ENCODE measurements at regions not wholly inside any gene's neighbourhood (a gene's known extent, or its start where the extent isn't known, plus 50 kb on each side); places are given as distances from the start of the nearest gene placed in this dataset.

GRCh38 chr4:45776146-45776545 is 347.7 kb downstream of the GABRG1 start:
- DNase-seq: no peak

DNA sequence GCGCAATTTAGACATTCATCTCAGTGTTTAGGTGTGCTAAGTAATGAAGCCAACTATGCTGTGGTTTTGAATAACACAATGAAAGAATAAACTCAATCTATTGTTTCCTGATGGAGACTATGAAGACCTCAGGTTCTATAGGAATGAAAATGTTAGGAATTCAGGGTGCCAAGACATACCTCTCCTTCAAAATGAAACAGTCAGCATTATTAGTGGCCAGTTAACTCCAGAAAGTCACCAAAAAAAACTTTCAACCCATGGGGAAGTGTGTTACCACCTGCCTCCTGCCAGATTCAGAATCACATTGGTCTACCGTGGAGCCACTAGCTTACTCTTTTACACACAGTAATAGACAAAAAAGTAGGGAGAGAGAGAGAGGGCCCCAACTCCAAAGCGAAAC is 352.9 kb downstream of the GABRG1 start:
- DNase-seq: no peak

DNA sequence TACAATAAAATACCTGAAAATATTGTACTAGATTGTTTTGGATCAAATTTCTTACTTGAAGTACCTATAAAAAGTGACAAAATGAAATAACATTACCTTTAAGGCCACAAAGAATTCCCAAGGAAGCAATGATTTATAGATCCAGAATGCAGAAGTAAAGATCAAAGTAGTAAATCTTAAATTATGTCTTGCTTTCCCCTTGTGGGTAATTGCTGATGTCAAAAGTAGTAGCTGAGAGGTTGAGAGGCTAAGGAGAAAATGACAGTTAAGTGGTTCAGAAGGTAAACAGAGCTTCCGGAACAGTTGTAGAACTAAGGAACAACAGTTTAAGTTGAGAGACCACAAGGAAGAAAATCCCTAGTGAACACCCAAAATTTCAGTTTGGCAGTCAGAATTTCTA is 358.3 kb downstream of the GABRG1 start:
- DNase-seq: no peak

GRCh38 chr4:45751877-45752530 is 371.9 kb downstream of the GABRG1 start:
- DNase-seq: no peak

DNA sequence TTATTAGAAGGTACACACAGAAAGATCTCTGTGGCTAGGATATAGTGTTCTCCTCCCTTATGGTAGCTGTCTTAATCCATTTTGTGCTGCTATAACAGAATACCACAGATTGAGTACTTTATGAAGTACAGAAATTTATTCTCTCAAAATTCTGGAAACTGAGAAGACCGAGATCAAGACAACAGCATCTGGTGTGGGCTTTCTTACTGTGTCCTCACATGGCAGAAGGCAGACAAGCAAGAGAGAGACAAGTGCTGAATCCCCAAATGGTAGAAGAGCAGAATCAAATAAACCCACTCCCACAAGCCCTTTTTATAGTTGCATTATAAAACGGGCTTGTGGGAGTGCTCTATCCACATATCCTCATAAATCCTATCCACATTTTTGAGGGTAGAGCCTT is 373.1 kb downstream of the GABRG1 start:
- no peak for DNase-seq

DNA sequence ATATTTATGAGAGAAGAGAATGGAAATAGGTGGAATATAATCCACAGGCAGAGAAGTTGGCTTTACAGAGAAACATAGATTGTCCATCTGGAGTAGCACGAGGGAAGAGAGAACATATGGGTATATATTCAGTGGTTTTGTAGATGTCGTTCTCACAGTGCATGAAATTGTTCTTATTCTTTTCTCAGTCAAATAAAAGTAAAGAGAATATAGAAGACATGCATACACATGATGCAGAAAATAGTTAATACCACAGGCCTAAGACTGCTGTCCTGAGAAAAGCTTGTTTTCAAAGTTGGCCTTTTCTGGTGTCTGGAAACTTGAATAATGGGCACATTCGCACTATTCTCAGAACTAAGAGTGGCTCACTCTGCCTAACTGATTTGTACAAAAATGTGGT is 378.1 kb downstream of the GABRG1 start:
- no peak for DNase-seq

DNA sequence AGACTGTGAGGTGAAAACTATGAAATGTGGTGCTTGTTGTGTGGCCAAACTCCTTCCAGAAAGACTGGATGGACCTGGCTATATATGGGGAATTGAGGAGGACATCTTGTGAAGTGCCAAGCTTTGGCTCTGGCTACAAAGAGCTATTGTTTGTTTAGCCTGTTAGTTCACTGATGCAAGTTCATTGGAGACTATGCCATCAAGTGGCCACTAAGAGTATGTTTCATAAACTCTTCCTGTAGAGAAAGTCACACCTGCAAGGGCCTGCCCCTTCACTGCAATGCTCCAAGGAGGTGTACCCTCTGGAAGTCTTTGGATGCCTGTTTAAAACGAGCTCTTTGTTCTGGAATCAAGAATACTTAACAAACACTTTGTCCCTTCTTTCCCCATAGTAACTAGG is 382.0 kb downstream of the GABRG1 start:
- DNase-seq: no peak

GRCh38 chr4:45732161-45732560 is 391.7 kb downstream of the GABRG1 start:
- DNase-seq: no peak

- no peak for DNase-seq
Observed at GRCh38 chr4:45716093-45716492, 407.8 kb downstream of the GABRG1 start.

GRCh38 chr4:45713996-45714395 is 409.9 kb downstream of the GABRG1 start:
- no peak for DNase-seq

GRCh38 chr4:45701621-45702020 is 422.2 kb downstream of the GABRG1 start:
- no peak for DNase-seq

DNA sequence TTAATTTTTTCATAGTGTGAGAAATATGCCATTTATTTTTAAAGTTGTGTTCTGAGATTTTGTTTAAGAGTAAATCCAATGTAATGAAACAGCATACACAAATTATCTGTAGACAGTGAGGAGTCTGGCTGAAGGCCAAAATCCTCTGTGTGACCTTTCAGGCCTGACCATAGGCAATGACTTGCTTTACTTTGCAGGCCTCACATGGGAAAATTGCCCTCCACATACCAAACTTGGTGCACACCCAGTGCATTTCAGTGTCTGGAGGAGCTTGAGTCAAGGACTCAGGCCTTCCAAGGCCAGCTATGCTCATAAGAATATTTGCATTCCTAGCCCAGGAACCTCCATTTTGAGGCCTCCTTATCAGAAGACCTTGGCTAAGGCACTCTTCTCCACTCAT is 430.1 kb downstream of the GABRG1 start:
- peak; percentile 53 for DNase-seq

DNA sequence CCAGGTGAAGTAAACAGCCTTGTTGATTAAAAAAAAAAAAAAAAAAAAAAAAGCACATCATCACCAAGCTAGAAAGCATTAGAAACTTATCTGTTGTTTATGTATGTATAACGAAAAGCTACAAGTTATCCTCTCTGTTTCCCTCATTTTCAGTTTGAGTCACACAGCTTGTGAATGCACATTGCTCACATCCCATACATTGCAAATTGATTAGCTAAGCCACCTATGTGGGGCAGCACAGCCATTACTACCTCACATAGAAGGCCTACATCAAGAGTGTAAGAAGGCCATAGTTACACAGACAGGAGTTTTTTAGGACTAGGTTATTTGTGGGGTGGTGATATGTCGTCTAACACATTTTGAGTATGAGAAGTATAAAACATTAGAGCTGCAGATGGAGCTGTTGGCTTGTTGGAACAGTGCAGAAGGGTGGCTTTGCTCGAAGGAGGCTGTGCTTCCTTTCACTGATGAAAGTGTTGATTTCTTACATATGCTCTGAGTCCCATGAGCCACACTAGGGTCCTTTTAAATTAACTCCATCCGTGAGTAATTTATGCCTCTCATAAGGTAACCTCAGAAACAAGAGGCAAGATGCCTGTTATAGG is 431.6 kb downstream of the GABRG1 start:
- DNase-seq: no peak

DNA sequence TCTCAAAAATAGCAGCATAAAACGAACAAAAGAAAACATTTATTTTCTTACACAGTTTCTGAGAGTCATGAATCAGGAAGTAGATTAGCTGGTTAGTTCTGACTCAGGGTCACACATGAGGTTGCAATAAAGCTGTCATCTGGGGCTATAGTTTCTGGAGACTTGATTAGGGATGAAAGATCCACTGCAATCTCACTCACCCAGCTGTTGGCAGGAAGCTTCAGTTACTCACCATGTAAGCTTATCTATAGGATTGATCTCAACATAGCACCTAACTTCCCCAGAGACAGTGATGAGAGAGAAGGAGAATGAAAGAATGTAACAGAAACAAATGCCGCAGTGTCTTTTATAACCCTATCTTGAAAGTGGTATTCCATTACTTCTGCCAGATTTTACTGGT is 435.5 kb downstream of the GABRG1 start:
- no peak for DNase-seq

DNA sequence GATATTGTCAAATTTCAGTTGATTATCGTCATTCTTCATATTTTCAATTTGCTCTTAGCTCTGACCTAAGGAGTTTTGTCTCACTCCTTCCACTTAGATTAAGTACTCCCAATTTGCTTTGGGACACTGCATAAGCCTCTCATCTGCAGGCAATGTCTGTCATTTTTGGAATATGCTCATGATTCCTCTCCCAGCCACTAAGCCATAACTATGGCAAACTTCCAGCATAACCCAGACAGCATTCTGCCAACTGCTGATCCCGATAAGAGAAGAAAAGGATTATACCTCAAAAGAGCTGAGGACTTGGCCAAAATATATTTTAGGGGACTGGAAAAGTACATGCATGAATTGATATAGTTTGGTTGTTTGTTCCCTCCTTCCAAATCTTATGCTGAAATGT is 444.4 kb downstream of the GABRG1 start:
- DNase-seq: no peak

DNA sequence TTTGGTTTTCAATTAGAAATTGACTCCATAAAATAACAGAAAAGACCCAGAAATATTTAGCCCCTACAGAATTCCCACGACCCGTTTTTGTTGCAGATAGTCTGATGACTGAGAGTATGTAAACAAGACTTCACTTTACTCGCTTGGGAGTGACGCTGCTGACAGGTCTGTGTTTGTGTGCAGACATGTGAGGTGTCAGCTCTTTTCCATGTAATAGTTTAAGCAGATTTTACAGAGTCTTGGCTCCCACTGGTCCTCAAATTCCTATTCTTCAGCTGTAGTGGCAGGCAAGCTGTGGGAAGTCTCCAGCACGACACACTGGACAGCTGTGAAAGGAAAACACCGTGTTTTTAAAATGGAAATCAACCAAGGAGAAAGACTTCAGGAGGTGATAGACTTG is 455.7 kb downstream of the GABRG1 start:
- DNase-seq: no peak

DNA sequence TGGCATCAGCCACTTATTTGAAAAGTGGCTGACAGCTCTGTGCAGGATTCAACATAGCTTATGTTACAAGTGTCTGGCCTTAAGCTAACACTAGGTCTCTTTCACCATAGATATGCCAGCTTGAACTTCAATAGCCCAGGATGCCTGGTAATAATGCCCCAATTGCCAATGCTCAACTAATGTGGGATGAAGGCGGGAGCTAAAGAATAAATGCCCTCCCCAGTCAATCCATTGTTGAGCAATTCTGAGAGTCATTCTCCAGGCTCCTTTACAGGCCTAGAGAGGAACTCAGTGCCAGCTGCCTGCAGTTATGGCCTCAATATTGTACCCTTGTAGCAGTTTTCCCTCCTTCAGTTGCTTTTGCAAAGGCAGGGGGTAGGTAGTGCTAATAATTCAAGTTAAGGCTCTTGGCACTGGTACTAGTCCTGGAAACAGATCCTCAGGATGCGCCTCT is 460.2 kb downstream of the GABRG1 start:
- no peak for DNase-seq

- DNase-seq: no peak
Observed at GRCh38 chr4:45663003-45663402, 460.9 kb downstream of the GABRG1 start.

GRCh38 chr4:45661893-45662292 is 462.0 kb downstream of the GABRG1 start:
- DNase-seq: no peak

DNA sequence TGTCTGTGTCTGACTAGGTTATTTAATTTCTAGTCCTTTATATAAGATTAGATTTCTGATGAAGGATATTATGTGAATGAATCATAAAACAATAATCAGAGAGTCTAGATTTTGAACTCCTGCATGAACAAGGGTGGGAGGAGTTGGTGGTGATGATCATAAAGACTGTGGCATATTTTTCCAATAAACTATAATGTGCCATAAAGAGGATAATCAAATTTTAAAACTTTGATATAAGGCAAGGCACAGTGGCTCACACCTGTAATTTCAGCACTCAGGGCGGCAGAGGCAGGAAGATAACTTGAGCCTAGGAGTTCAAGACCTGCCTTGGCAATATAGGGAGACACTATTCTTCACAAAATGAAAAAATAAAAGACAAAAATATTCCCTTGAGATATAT is 473.3 kb downstream of the GABRG1 start:
- no peak for DNase-seq

GRCh38 chr4:45648846-45649245 is 475.0 kb downstream of the GABRG1 start:
- no peak for DNase-seq

DNA sequence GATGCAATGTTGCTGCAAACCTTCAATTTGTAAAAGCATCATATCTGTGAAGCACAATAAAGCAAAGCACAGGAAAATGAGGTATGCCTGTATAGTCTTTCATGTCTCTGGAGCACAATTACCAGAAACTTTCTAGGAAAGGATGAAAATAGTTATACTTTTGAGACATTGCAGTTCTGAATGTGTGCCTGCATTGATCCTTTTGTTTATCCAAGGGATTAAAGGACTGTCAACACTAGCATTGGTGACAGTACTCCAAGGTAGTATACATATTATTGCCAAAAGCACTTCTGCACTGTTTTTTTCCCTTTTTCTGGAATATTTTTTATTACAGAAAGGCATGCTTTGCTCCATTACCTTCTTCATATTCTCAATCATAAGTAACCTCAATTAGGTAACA is 476.0 kb downstream of the GABRG1 start:
- DNase-seq: no peak

DNA sequence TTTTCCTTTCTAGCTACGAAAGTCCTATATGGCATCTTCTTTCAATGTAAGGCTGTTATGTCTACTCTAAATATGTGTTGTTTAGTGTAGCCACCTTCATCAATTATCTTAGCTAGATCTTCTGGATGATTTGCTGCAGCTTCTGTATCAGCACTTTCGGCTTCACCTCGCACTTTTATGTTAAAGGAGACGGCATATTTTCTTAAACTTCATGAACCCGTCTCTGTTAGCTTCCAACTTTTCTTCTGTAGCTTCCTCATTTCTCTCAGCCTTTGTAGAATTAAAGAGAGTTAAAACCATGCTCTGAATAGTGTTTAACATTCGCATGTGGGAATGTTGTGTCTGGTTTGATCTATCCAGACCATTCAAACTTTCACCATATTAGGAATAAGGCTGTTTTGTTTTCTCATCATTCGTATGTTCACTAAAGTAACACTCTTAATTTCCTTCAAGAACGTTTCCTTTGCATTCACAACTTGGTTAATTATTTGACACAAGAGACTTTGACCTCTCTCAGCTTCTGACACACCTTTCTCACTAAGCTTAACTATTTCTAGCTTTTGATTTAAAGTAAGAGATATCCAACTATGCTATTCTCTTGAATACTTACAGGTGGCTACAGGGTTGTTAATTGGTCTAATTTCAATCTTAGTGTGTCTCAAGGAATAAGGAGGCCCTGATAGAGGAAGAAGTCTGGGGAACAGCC is 476.8 kb downstream of the GABRG1 start:
- DNase-seq: no peak

- DNase-seq: no peak
Observed at GRCh38 chr4:45640281-45640680, 483.6 kb downstream of the GABRG1 start.

- DNase-seq: no peak
Observed at GRCh38 chr4:45638641-45639040, 485.2 kb downstream of the GABRG1 start.

All from RPMI8226 (cell line).